CD4-positive, alpha-beta T cell (primary cell): ENCODE measurements at regions not wholly inside any gene's neighbourhood (a gene's known extent, or its start where the extent isn't known, plus 50 kb on each side); places are given as distances from the start of the nearest gene placed in this dataset.

Source experiments
- ATAC-seq: fragments of 200-7000 bp; cut with Tn5 transposase; one replicate; pipeline ENCODE4 v1.10.0; 2022; ENCODE audit warnings: mild to moderate bottlenecking; ENCODE audit not compliant: poor library complexity
- CTCF ChIA-PET: fragments of 350-600 bp; sonication (Branson Sonifier 250); formaldehyde crosslinking; loops from one replicate; lab custom pipeline; 2021; ENCODE audit warnings: antibody characterized with exemption, inconsistent platforms; lab: Charles Lee
- POLR2A ChIA-PET: fragments of 350-600 bp; sonication (Branson Sonifier 250); formaldehyde crosslinking; loops from one replicate; lab custom pipeline; 2021; ENCODE audit warnings: antibody characterized with exemption, inconsistent platforms; lab: Charles Lee
- DNase-seq, 14 experiments: peaks; one replicate each; pipeline ENCODE4 v3.0.0-alpha.2; 2013 to 2020; ENCODE audit warnings: mixed read lengths in 2 of 14
- H3K27ac ChIP-seq, 2 donors: one replicate each; pipeline versions ENCODE4 v1.5.1 to v1.7.0; 2013; ENCODE audit warnings: low read length in 2 of 2, low read depth in 1 of 2, mild to moderate bottlenecking in 1 of 2
- H3K27me3 ChIP-seq, 2 experiments: 1 replicate in 1 of 2; 2 replicates in 1 of 2; pipeline versions ENCODE4 v1.6.1 to v1.7.0; 2013; ENCODE audit warnings: low read length in 2 of 2, control low read depth in 1 of 2, mild to moderate bottlenecking in 1 of 2, moderate library complexity in 1 of 2; ENCODE audit not compliant: insufficient read depth in 2 of 2, control insufficient read depth in 1 of 2
- H3K36me3 ChIP-seq: one replicate; pipeline ENCODE4 v1.6.1; 2013; ENCODE audit warnings: low read length, control low read depth; ENCODE audit not compliant: insufficient read depth
- H3K4me1 ChIP-seq: one replicate; pipeline ENCODE4 v1.6.1; 2013; ENCODE audit warnings: low read length, control low read depth; ENCODE audit not compliant: insufficient read depth
- H3K4me3 ChIP-seq: one replicate; pipeline ENCODE4 v1.5.1; 2013; ENCODE audit warnings: mild to moderate bottlenecking, low read length, moderate library complexity
- H3K9me3 ChIP-seq, 2 experiments: 1 replicate in 1 of 2; 2 replicates in 1 of 2; pipeline versions ENCODE4 v1.6.1 to v1.7.0; 2013; ENCODE audit warnings: low read length in 2 of 2, mild to moderate bottlenecking in 2 of 2, control low read depth in 1 of 2, moderate library complexity in 1 of 2; ENCODE audit not compliant: control insufficient read depth in 1 of 2, insufficient read depth in 1 of 2
- H3K27ac Mint-ChIP-seq: one replicate; pipeline ENCODE4 v1.8.0; 2020; ENCODE audit warnings: mixed read lengths
- H3K27me3 Mint-ChIP-seq: one replicate; pipeline ENCODE4 v1.8.0; 2021; ENCODE audit warnings: mixed read lengths
- H3K36me3 Mint-ChIP-seq: one replicate; pipeline ENCODE4 v1.8.0; 2021; ENCODE audit warnings: low read depth, mixed read lengths
- H3K4me1 Mint-ChIP-seq: one replicate; pipeline ENCODE4 v1.8.0; 2021; ENCODE audit warnings: low read depth, mixed read lengths
- H3K4me3 Mint-ChIP-seq: one replicate; pipeline ENCODE4 v1.8.0; 2020; ENCODE audit warnings: mild to moderate bottlenecking, mixed read lengths
- H3K9me3 Mint-ChIP-seq: one replicate; pipeline ENCODE4 v1.8.0; 2020; ENCODE audit warnings: mixed read lengths
- CTCF ChIP-seq: fragments of 200-600 bp; IDR thresholded peaks from one replicate; pipeline ENCODE4 v1.8.0; 2022; ENCODE audit warnings: antibody characterized with exemption, mild to moderate bottlenecking
- intact Hi-C, 2 experiments: fragments of 100-400 bp; cut with DNase I in 1 of 2; cut with micrococcal nuclease in 1 of 2; formaldehyde crosslinking; loops; one replicate each; pipeline versions ENCODE4 v1.15.1 to v1.9.0; 2023 to 2025; cut with DNase I, micrococcal nuclease

DNA sequence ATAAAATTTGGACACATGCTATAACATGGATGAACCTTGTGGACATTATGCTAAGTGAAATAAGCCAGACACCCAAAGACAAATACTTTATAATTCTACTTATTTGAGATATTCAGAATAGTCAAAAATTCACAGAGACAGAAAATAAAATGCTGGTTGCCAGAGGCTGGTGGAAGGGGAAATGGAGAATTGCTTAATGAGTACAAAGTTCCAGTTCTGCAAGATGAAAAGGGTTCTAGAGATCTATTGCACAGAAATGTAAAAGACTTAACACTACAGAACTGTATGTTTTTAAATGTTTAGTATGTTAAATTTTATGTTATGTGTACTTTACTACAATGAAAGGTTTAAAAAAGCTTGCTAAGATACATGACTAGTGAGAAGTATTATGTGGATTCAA, 344.8 kb downstream of the CNTN3 start:
- no peaks in the 10 kb centered on the region for H3K4me1 Mint-ChIP-seq
- H3K9me3 Mint-ChIP-seq = peaks cover 2% of the 10 kb centered on the region
- Histone ChIP-seq H3K4me3 (no peak overlapping the region), H3K4me1 (no peaks in the 10 kb centered on the region), H3K27me3 (no peaks in the 10 kb centered on the region), H3K36me3 (no peaks in the 10 kb centered on the region), H3K9me3 (peaks cover 0 to 13% of the 10 kb centered on the region in 2 experiments), H3K27ac (no peak overlapping the region)
- no peak for DNase-seq
- no peak for TF ChIP-seq CTCF
- H3K36me3 Mint-ChIP-seq = no peaks in the 10 kb centered on the region
- H3K4me3 Mint-ChIP-seq = no peak overlapping the region
- no peak for ATAC-seq
- ChIA-PET POLR2A (no interaction called here), CTCF (no interaction called here)
- H3K27me3 Mint-ChIP-seq = no peaks in the 10 kb centered on the region
- H3K27ac Mint-ChIP-seq = no peak overlapping the region
- intact Hi-C loops = no loop called here

GRCh38 chr3:74268753-74269152, 345.7 kb downstream of the CNTN3 start:
- CTCF ChIA-PET = no interaction called here
- Mint-ChIP-seq H3K36me3 (no peaks in the 10 kb centered on the region), H3K27me3 (no peaks in the 10 kb centered on the region), H3K9me3 (peaks cover 2% of the 10 kb centered on the region), H3K4me1 (no peaks in the 10 kb centered on the region), H3K4me3 (no peak overlapping the region), H3K27ac (no peak overlapping the region)
- no peak for ATAC-seq
- Histone ChIP-seq H3K4me1 (no peaks in the 10 kb centered on the region), H3K27ac (no peak overlapping the region), H3K9me3 (peaks cover 0 to 8% of the 10 kb centered on the region in 2 experiments), H3K27me3 (no peaks in the 10 kb centered on the region), H3K4me3 (no peak overlapping the region), H3K36me3 (no peaks in the 10 kb centered on the region)
- POLR2A ChIA-PET = no interaction called here
- intact Hi-C loops = no loop called here
- no peak for TF ChIP-seq CTCF
- no peak for DNase-seq

GRCh38 chr3:74267588-74268184, 346.8 kb downstream of the CNTN3 start:
- TF ChIP-seq CTCF = peak; percentile 47
- no peak for ATAC-seq
- DNase-seq = peak in 2 of 14 experiments; percentile 2 to 8
- Mint-ChIP-seq H3K27ac (no peak overlapping the region), H3K36me3 (no peaks in the 10 kb centered on the region), H3K4me1 (no peaks in the 10 kb centered on the region), H3K4me3 (no peak overlapping the region), H3K9me3 (peaks cover 2% of the 10 kb centered on the region), H3K27me3 (no peaks in the 10 kb centered on the region)
- H3K27ac ChIP-seq = no peak overlapping the region
- intact Hi-C loops = no loop called here
- no peak overlapping the region for H3K4me3 ChIP-seq
- CTCF ChIA-PET = no interaction called here
- POLR2A ChIA-PET = no interaction called here
- H3K4me1 ChIP-seq = no peaks in the 10 kb centered on the region
- no peaks in the 10 kb centered on the region for H3K27me3 ChIP-seq
- H3K36me3 ChIP-seq = no peaks in the 10 kb centered on the region
- no peaks in the 10 kb centered on the region for H3K9me3 ChIP-seq
